ENCODE measurements at regions not wholly inside any gene's neighbourhood (a gene's known extent, or its start where the extent isn't known, plus 50 kb on each side); places are given as distances from the start of the nearest gene placed in this dataset.

DNA sequence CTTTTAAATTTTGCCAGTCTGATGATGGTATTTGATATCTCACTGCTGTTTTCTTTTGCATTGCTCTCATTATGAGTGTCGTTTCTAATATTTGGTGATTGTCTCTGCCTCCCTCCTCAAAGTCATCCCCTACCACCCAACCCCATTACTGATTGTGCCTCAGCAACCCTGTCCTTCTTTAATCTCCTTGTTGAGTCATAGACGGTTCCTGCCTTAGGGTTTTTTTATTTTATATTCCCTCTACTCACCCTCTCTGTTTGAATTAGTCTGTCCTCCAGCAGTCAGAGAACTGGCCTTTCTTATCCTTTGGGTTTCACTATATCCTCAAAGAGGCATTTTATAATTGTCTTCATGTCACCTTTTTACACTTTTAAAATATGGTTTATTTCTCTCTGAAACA is 409.3 kb upstream of the CPEB2 start:
- Mint-ChIP-seq H3K9me3 (no peaks in the 10 kb centered on the region; a peak in 1 of 5 replicates), H3K4me3 (no peak overlapping the region), H3K27me3 (ENCODE audit: low read depth) (no peaks in the 10 kb centered on the region), H3K36me3 (ENCODE audit: insufficient read depth in 1 of 3, low read depth in 3 of 3) (no peaks in the 10 kb centered on the region), H3K4me1 (peaks cover 2% of the 10 kb centered on the region in 2 experiments; a peak in 1 of 4 replicates), H3K27ac (no peak overlapping the region; a peak in 2 of 7 replicates)
- H3K9me3 ChIP-seq (ENCODE audit: control insufficient read depth, low read depth, low read length): no peaks in the 10 kb centered on the region
- no peak overlapping the region for H3K4me2 ChIP-seq (ENCODE audit: insufficient read depth, insufficient read length, low read length)
- no peak overlapping the region for H3T11ph ChIP-seq (ENCODE audit: low read length)
- H3K23me2 ChIP-seq (ENCODE audit: insufficient read length, low read depth, low read length, poor library complexity, severe bottlenecking): no peaks in the 10 kb centered on the region
- no peak overlapping the region for H4K91ac ChIP-seq (ENCODE audit: insufficient read length, low read depth, low read length)
- no peak overlapping the region for H2BK12ac ChIP-seq (ENCODE audit: insufficient read length, low read depth, low read length)
- no peaks in the 10 kb centered on the region for H3K79me2 ChIP-seq (ENCODE audit: insufficient read depth, low read length)
- H4K20me1 ChIP-seq (ENCODE audit: control insufficient read depth, insufficient read depth, insufficient read length): no peaks in the 10 kb centered on the region
- no peak overlapping the region for H2AFZ ChIP-seq (ENCODE audit: low read length)
- H2BK15ac ChIP-seq (ENCODE audit: low read depth, low read length): no peak overlapping the region
- no peaks in the 10 kb centered on the region for H3K4me1 ChIP-seq (ENCODE audit: insufficient read depth, low read length)
- no peak overlapping the region for H3K4ac ChIP-seq (ENCODE audit: low read depth, low read length)
- H3K18ac ChIP-seq (ENCODE audit: insufficient read length, low read depth, low read length): no peak overlapping the region
- no peak overlapping the region for H2AK5ac ChIP-seq (ENCODE audit: insufficient read length, low read length)
- no peak for DNase-seq
- no peak overlapping the region for H3K27ac ChIP-seq (ENCODE audit: insufficient read length, low read depth, low read length)
- H3K56ac ChIP-seq (ENCODE audit: insufficient read length, low read depth, low read length): no peak overlapping the region
- no peak overlapping the region for H2BK20ac ChIP-seq (ENCODE audit: low read depth, low read length, poor library complexity, severe bottlenecking)
- H2BK5ac ChIP-seq (ENCODE audit: insufficient read length, low read length): no peak overlapping the region
- no peak overlapping the region for H4K8ac ChIP-seq (replicated peaks; ENCODE audit: insufficient read length, low read depth, low read length)
- WGBS (ENCODE audit: extremely low coverage, insufficient read length, low lambda C conversion rate): no CpG with 5 or more reads among the region's 2 CpGs
- no peak overlapping the region for H4K5ac ChIP-seq (ENCODE audit: insufficient read length, low read depth, low read length)
- no peak overlapping the region for H3K23ac ChIP-seq (ENCODE audit: insufficient read length, low read depth, low read length)
- no peak overlapping the region for H3K14ac ChIP-seq (ENCODE audit: insufficient read depth, low read length)
- no peak overlapping the region for H2BK120ac ChIP-seq (ENCODE audit: low read depth, low read length, poor library complexity, severe bottlenecking)
- no peaks in the 10 kb centered on the region for H3K27me3 ChIP-seq (ENCODE audit: insufficient read depth, low read length)
- TF ChIP-seq, protein P1, sequence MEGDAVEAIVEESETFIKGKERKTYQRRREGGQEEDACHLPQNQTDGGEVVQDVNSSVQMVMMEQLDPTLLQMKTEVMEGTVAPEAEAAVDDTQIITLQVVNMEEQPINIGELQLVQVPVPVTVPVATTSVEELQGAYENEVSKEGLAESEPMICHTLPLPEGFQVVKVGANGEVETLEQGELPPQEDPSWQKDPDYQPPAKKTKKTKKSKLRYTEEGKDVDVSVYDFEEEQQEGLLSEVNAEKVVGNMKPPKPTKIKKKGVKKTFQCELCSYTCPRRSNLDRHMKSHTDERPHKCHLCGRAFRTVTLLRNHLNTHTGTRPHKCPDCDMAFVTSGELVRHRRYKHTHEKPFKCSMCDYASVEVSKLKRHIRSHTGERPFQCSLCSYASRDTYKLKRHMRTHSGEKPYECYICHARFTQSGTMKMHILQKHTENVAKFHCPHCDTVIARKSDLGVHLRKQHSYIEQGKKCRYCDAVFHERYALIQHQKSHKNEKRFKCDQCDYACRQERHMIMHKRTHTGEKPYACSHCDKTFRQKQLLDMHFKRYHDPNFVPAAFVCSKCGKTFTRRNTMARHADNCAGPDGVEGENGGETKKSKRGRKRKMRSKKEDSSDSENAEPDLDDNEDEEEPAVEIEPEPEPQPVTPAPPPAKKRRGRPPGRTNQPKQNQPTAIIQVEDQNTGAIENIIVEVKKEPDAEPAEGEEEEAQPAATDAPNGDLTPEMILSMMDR (conservative IDR thresholded peaks at IDR 0.05): no peak
- no peak overlapping the region for H3K9ac ChIP-seq (ENCODE audit: extremely low read depth, insufficient read length, low read length)
- no peaks in the 10 kb centered on the region for H3K79me1 ChIP-seq (ENCODE audit: insufficient read depth, low read depth, low read length, poor library complexity, severe bottlenecking)

Data from H9 (cell line).